ENCODE measurements at regions not wholly inside any gene's neighbourhood (a gene's known extent, or its start where the extent isn't known, plus 50 kb on each side); places are given as distances from the start of the nearest gene placed in this dataset.

- TF ChIP-seq E2F8 (IDR thresholded peaks at IDR 0.05; ENCODE audit: low read depth, partially characterized antibody), result no peak
- TF ChIP-seq ZNF12 (CRISPR knock-in tag; IDR thresholded peaks at IDR 0.05), result no peak
- no peak for TF ChIP-seq TFAP4 (CRISPR knock-in tag; IDR thresholded peaks at IDR 0.05; ENCODE audit: borderline replicate concordance)
- TF ChIP-seq RFX1 (IDR thresholded peaks at IDR 0.05), result no peak
- no peak for TF ChIP-seq SAFB (IDR thresholded peaks at IDR 0.05; ENCODE audit: borderline replicate concordance, low read depth, low read length)
- no peak for TF ChIP-seq ZNF740 (CRISPR knock-in tag; IDR thresholded peaks at IDR 0.05)
- TF ChIP-seq ZNF740 (tag; IDR thresholded peaks at IDR 0.05), result no peak
- TF ChIP-seq ETV5 (CRISPR knock-in tag; IDR thresholded peaks at IDR 0.05; ENCODE audit: low read depth), result no peak
These were observed 2103.1 kb downstream of the TP53TG3F start (continued) for GRCh38 chr16:35562471-35562870.

Measured in K562 (cell line).